ENCODE measurements at regions not wholly inside any gene's neighbourhood (a gene's known extent, or its start where the extent isn't known, plus 50 kb on each side); places are given as distances from the start of the nearest gene placed in this dataset.
A peak's percentile ranks its signal among the peaks of the same experiment; 100 is the strongest.

GRCh38 chr17:69763503-69763902 is 311.5 kb upstream of the KCNJ16 start:
- DNase-seq: no peak
- no peak for TF ChIP-seq CTCF (IDR thresholded peaks at IDR 0.05)
- no peak for ATAC-seq
- no peaks in the 10 kb centered on the region for H3K27me3 ChIP-seq
- no peaks in the 10 kb centered on the region for H3K36me3 ChIP-seq
- intact Hi-C loops (cut with DNase I): no loop called here
- peaks cover 3 to 19% of the 10 kb centered on the region in 2 donors for H3K4me1 ChIP-seq
- H3K9me3 ChIP-seq: no peaks in the 10 kb centered on the region
- no peak overlapping the region for H3K4me3 ChIP-seq
- H3K27ac ChIP-seq: no peak overlapping the region

- Histone ChIP-seq H3K36me3 (no peaks in the 10 kb centered on the region), H3K4me3 (no peak overlapping the region), H3K27me3 (no peaks in the 10 kb centered on the region), H3K27ac (no peak overlapping the region), H3K4me1 (peaks cover 3 to 19% of the 10 kb centered on the region in 2 donors), H3K9me3 (no peaks in the 10 kb centered on the region)
- ATAC-seq (no peak), DNase-seq (no peak)
- no peak for TF ChIP-seq CTCF (IDR thresholded peaks at IDR 0.05)
- intact Hi-C loops (cut with DNase I): no loop called here
These were observed 310.9 kb upstream of the KCNJ16 start for GRCh38 chr17:69764146-69764545.

- Histone ChIP-seq H3K27me3 (no peaks in the 10 kb centered on the region), H3K36me3 (no peaks in the 10 kb centered on the region), H3K27ac (no peak overlapping the region), H3K4me1 (peaks cover 0 to under 1% of the 10 kb centered on the region in 2 donors), H3K9me3 (no peaks in the 10 kb centered on the region), H3K4me3 (no peak overlapping the region)
- intact Hi-C loops (cut with DNase I): no loop called here
- DNase-seq: no peak
- TF ChIP-seq CTCF (IDR thresholded peaks at IDR 0.05): no peak
- ATAC-seq: no peak
These were observed 306.0 kb upstream of the KCNJ16 start for GRCh38 chr17:69769050-69769449.

- intact Hi-C loops (cut with DNase I): no loop called here
- Histone ChIP-seq H3K4me1 (no peaks in the 10 kb centered on the region), H3K27me3 (no peaks in the 10 kb centered on the region), H3K4me3 (no peak overlapping the region), H3K36me3 (no peaks in the 10 kb centered on the region), H3K9me3 (no peaks in the 10 kb centered on the region), H3K27ac (no peak overlapping the region)
- DNase-seq (no peak), ATAC-seq (peak; percentile 12)
- TF ChIP-seq CTCF (IDR thresholded peaks at IDR 0.05): no peak
These were observed 301.9 kb upstream of the KCNJ16 start for GRCh38 chr17:69773081-69773480.

GRCh38 chr17:69779378-69780214 is 295.4 kb upstream of the KCNJ16 start:
- intact Hi-C loops (cut with DNase I): no loop called here

More at GRCh38 chr17:69779378-69780214, 295.4 kb upstream of the KCNJ16 start:
- DNase-seq: no peak
- H3K4me1 ChIP-seq: no peaks in the 10 kb centered on the region
- no peak overlapping the region for H3K27ac ChIP-seq
- no peak for ATAC-seq
- H3K9me3 ChIP-seq: no peaks in the 10 kb centered on the region
- no peaks in the 10 kb centered on the region for H3K27me3 ChIP-seq
- no peak for TF ChIP-seq CTCF (IDR thresholded peaks at IDR 0.05)
- H3K4me3 ChIP-seq: no peak overlapping the region
- H3K36me3 ChIP-seq: no peaks in the 10 kb centered on the region
